IMR-90 (cell line): ENCODE measurements at regions not wholly inside any gene's neighbourhood (a gene's known extent, or its start where the extent isn't known, plus 50 kb on each side); places are given as distances from the start of the nearest gene placed in this dataset.

ENCODE experiments used
- ATAC-seq: fragments of 200-7000 bp; cut with Tn5 transposase; 2 replicates; pipeline ENCODE4 v1.9.1; 2020; ENCODE audit warnings: low read depth, mild to moderate bottlenecking, moderate library complexity
- BruUV-seq: library from RNA; stranded (reverse); fragments of 400-500 nt; replicated peaks from 2 replicates; lab custom pipeline; 2021; lab: Mats Ljungman, UMichigan
- CTCF ChIA-PET: fragments of 300-600 bp; formaldehyde crosslinking; extraction: SDS; loops from one replicate; lab custom pipeline; 2021; ENCODE audit warnings: antibody characterized with exemption; lab: Yijun Ruan, JAX
- POLR2A ChIA-PET: fragments of 300-600 bp; sonication (Branson Sonifier 250); formaldehyde crosslinking; loops from one replicate; lab custom pipeline; 2022; ENCODE audit warnings: antibody characterized with exemption; ENCODE audit not compliant: unreplicated experiment; lab: Charles Lee
- DNase-seq: peaks from one replicate; pipeline ENCODE4 v3.0.0; 2013
- H2AFZ ChIP-seq: replicated peaks from 2 replicates; pipeline ENCODE3; 2013; ENCODE audit warnings: low read length, mild to moderate bottlenecking; ENCODE audit not compliant: poor library complexity
- H2AK5ac ChIP-seq: 2 replicates; pipeline ENCODE4 v1.6.1; 2013; ENCODE audit warnings: low read depth, low read length, inconsistent platforms
- H2AK9ac ChIP-seq: replicated peaks from 2 replicates; pipeline ENCODE3; 2013; ENCODE audit warnings: mild to moderate bottlenecking, low read depth, low read length, moderate library complexity; ENCODE audit not compliant: poor library complexity
- H2BK120ac ChIP-seq: 2 replicates; pipeline ENCODE4 v1.6.1; 2013; ENCODE audit warnings: low read depth, low read length, inconsistent platforms
- H2BK15ac ChIP-seq: 3 replicates; pipeline ENCODE4 v1.6.1; 2013; ENCODE audit warnings: low read depth, low read length, inconsistent platforms
- H2BK20ac ChIP-seq: 2 replicates; pipeline ENCODE4 v1.6.1; 2013; ENCODE audit warnings: low read depth, mild to moderate bottlenecking, inconsistent platforms, low read length, moderate library complexity
- H2BK5ac ChIP-seq: 2 replicates; pipeline ENCODE4 v1.6.1; 2013; ENCODE audit warnings: mild to moderate bottlenecking, low read depth, low read length, inconsistent platforms; ENCODE audit not compliant: poor library complexity, severe bottlenecking
- H3K14ac ChIP-seq: replicated peaks from 2 replicates; pipeline ENCODE4 v1.6.1; 2013; ENCODE audit warnings: low read depth, low read length, inconsistent platforms
- H3K18ac ChIP-seq: 2 replicates; pipeline ENCODE4 v1.6.1; 2013; ENCODE audit warnings: low read depth, low read length, control low read depth
- H3K23ac ChIP-seq: 2 replicates; pipeline ENCODE4 v1.6.1; 2013; ENCODE audit warnings: low read depth, low read length, inconsistent platforms
- H3K27ac ChIP-seq: 2 replicates; pipeline ENCODE4 v1.5.1; 2013; ENCODE audit warnings: mild to moderate bottlenecking, control low read depth, low read length; ENCODE audit not compliant: insufficient read depth
- H3K27me3 ChIP-seq: 2 replicates; pipeline ENCODE4 v1.6.1; 2013; ENCODE audit warnings: low read length; ENCODE audit not compliant: control insufficient read depth, insufficient read depth
- H3K36me3 ChIP-seq: 2 replicates; pipeline ENCODE4 v1.6.1; 2013; ENCODE audit warnings: low read length, mixed read lengths; ENCODE audit not compliant: control insufficient read depth, insufficient read depth
- H3K4ac ChIP-seq: 2 replicates; pipeline ENCODE4 v1.6.1; 2013; ENCODE audit warnings: low read depth, low read length, inconsistent platforms
- H3K4me1 ChIP-seq: 2 replicates; pipeline ENCODE4 v1.6.1; 2013; ENCODE audit warnings: low read length, mixed read lengths; ENCODE audit not compliant: control insufficient read depth, insufficient read depth
- H3K4me2 ChIP-seq: 2 replicates; pipeline ENCODE4 v1.6.1; 2013; ENCODE audit warnings: low read depth, mild to moderate bottlenecking, control low read depth, low read length, moderate library complexity
- H3K4me3 ChIP-seq: 2 replicates; pipeline ENCODE4 v1.5.1; 2013; ENCODE audit warnings: low read depth, mild to moderate bottlenecking, control low read depth, low read length, moderate library complexity; ENCODE audit not compliant: insufficient read depth
- H3K56ac ChIP-seq: 2 replicates; pipeline ENCODE4 v1.6.1; 2013; ENCODE audit warnings: low read length, inconsistent platforms; ENCODE audit not compliant: insufficient read depth; ENCODE audit errors: extremely low read depth
- H3K79me1 ChIP-seq, 2 experiments: 2 replicates each; pipeline ENCODE4 v1.6.1; 2013; ENCODE audit warnings: low read length in 2 of 2, inconsistent platforms in 1 of 2, low read depth in 1 of 2
- H3K9ac ChIP-seq: 2 replicates; pipeline ENCODE4 v1.6.1; 2013; ENCODE audit warnings: low read depth, low read length, control low read depth
- H3K9me1 ChIP-seq: 2 replicates; pipeline ENCODE4 v1.6.1; 2013; ENCODE audit warnings: low read length, inconsistent platforms; ENCODE audit not compliant: insufficient read depth
- H3K9me3 ChIP-seq: 2 replicates; pipeline ENCODE4 v1.6.1; 2013; ENCODE audit warnings: low read length; ENCODE audit not compliant: control insufficient read depth, insufficient read depth
- H4K20me1 ChIP-seq: 2 replicates; pipeline ENCODE4 v1.6.1; 2013; ENCODE audit warnings: low read length, inconsistent platforms; ENCODE audit not compliant: insufficient read depth
- H4K5ac ChIP-seq: 2 replicates; pipeline ENCODE4 v1.6.1; 2013; ENCODE audit warnings: mild to moderate bottlenecking, low read depth, low read length, control low read depth
- H4K8ac ChIP-seq, 2 experiments: 2 replicates each; pipeline ENCODE4 v1.6.1; 2013; ENCODE audit warnings: low read depth in 2 of 2, low read length in 2 of 2, control low read depth in 1 of 2, inconsistent platforms in 1 of 2
- H4K91ac ChIP-seq: 2 replicates; pipeline ENCODE4 v1.6.1; 2013; ENCODE audit warnings: low read depth, low read length, inconsistent platforms; ENCODE audit not compliant: insufficient read depth
- BHLHE40 ChIP-seq: fragments of 150-350 bp; IDR thresholded peaks from 2 replicates; pipeline ENCODE4 v1.6.1; 2016; ENCODE audit warnings: mild to moderate bottlenecking, low read depth, low read length
- FOS ChIP-seq: fragments of 150-350 bp; IDR thresholded peaks from 2 replicates; pipeline ENCODE4 v1.6.1; 2016; ENCODE audit warnings: low read depth, low read length
- RFX5 ChIP-seq: IDR thresholded peaks from 2 replicates; pipeline ENCODE4 v1.8.0; 2012; ENCODE audit warnings: low read depth, mild to moderate bottlenecking, low read length, moderate library complexity
- SMC3 ChIP-seq: fragments of 150-350 bp; IDR thresholded peaks from 2 replicates; pipeline ENCODE4 v1.6.1; 2016; ENCODE audit warnings: low read depth, mild to moderate bottlenecking, antibody characterized with exemption, low read length, moderate library complexity
- WGBS, 2 experiments: methylation state at CpG; one replicate each; pipeline versions ENCODE4 v1.1.5 to v1.1.7; 2013; ENCODE audit warnings: missing lambda C conversion rate in 2 of 2; ENCODE audit not compliant: insufficient read length in 1 of 2; ENCODE audit errors: extremely low coverage in 2 of 2; 5-methylcytosine and 5-hydroxymethylcytosine counted together
- dilution Hi-C: fragments of 300-500 bp; cut with HindIII; formaldehyde crosslinking; loops from one replicate; pipeline ENCODE4 v1.14.3; 2018; ENCODE audit warnings: low sequenced_read_pairs; ENCODE audit not compliant: unreplicated experiment
- in situ Hi-C: fragments of 300-500 bp; cut with MboI; formaldehyde crosslinking; loops from 3 replicates; pipeline ENCODE4 v1.14.3; 2019; ENCODE audit warnings: low sequenced_read_pairs, inconsistent platforms, mixed read lengths
- intact Hi-C: fragments of 100-400 bp; cut with micrococcal nuclease; formaldehyde crosslinking; loops from 2 replicates; pipeline ENCODE4 v1.10.0; 2022

DNA sequence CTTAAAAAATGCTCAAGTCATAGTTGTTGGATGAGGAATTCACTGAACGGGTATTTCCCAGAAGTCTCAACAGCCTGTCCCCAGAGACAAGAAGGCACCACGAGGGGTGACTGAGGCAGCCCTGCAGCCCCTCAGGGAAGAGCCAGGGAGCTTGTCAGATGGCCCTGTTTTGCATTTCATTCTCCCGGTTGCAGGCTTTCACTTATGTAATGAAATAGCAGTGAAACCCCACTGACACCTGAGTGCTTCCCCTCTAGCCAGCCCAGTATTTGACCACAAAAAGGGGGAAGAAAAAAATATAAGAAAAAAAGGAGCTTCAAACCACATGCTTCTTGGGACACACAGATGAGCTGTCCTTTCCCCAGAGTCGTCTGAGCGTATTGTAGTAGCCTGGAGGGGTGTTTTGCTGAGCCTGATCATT is 75.3 kb upstream of the IL12B start:
- H4K20me1 ChIP-seq, result no peaks in the 10 kb centered on the region
- no peaks in the 10 kb centered on the region for H3K4me1 ChIP-seq
- ChIA-PET POLR2A (no interaction called here), CTCF (no interaction called here)
- no peak overlapping the region for H3K23ac ChIP-seq
- BruUV-seq, result no TSS peak
- no peak overlapping the region for H2BK120ac ChIP-seq
- no peak for ATAC-seq
- no peak overlapping the region for H4K91ac ChIP-seq
- no peaks in the 10 kb centered on the region for H3K9me1 ChIP-seq
- TF ChIP-seq SMC3 (no peak), RFX5 (no peak), FOS (no peak), BHLHE40 (no peak)
- no peak overlapping the region for H2BK20ac ChIP-seq
- no peak overlapping the region for H2AK5ac ChIP-seq
- intact Hi-C loops, result no loop called here
- H3K4me2 ChIP-seq, result no peak overlapping the region
- no peak overlapping the region for H4K8ac ChIP-seq
- peaks cover 20% of the 10 kb centered on the region for H3K27me3 ChIP-seq
- H2BK5ac ChIP-seq, result no peak overlapping the region
- H2AK9ac ChIP-seq, result no peak overlapping the region
- H3K36me3 ChIP-seq, result no peaks in the 10 kb centered on the region
- no peak overlapping the region for H3K4ac ChIP-seq
- no peaks in the 10 kb centered on the region for H3K9me3 ChIP-seq
- H3K56ac ChIP-seq, result no peak overlapping the region
- no peak for DNase-seq
- WGBS, 2 experiments, result no CpG with 5 or more reads among the region's 5 CpGs
- H2AFZ ChIP-seq, result no peak overlapping the region
- no peaks in the 10 kb centered on the region for H3K79me1 ChIP-seq
- no peak overlapping the region for H3K14ac ChIP-seq
- H3K9ac ChIP-seq, result no peak overlapping the region
- no peak overlapping the region for H2BK15ac ChIP-seq
- H4K5ac ChIP-seq, result no peak overlapping the region
- no peak overlapping the region for H3K27ac ChIP-seq
- dilution Hi-C loops, result no loop called here
- in situ Hi-C loops, result no loop called here
- H3K4me3 ChIP-seq, result no peak overlapping the region
- no peak overlapping the region for H3K18ac ChIP-seq
